Left ventricle myocardium inferior (tissue), 1 donor: ENCODE measurements at regions not wholly inside any gene's neighbourhood (a gene's known extent, or its start where the extent isn't known, plus 50 kb on each side); places are given as distances from the start of the nearest gene placed in this dataset.

ENCODE experiments used
- DNase-seq: peaks from one replicate; pipeline ENCODE4 v3.0.0-alpha.2; 2020
- H3K27ac ChIP-seq: fragments of 200-600 bp; replicated peaks from 2 replicates; pipeline ENCODE4 v1.8.0; 2021
- H3K27me3 ChIP-seq: fragments of 200-600 bp; 2 replicates; pipeline ENCODE4 v1.8.0; 2021; ENCODE audit warnings: low read depth
- H3K36me3 ChIP-seq: fragments of 200-600 bp; 2 replicates; pipeline ENCODE4 v1.8.0; 2021
- H3K4me1 ChIP-seq: fragments of 200-600 bp; 2 replicates; pipeline ENCODE4 v1.8.0; 2021
- H3K4me3 ChIP-seq: fragments of 200-600 bp; 2 replicates; pipeline ENCODE4 v1.8.0; 2021; ENCODE audit warnings: mild to moderate bottlenecking, moderate library complexity
- H3K9me3 ChIP-seq: fragments of 200-600 bp; replicated peaks from 2 replicates; pipeline ENCODE4 v1.8.0; 2021
- CTCF ChIP-seq: fragments of 200-600 bp; IDR thresholded peaks from 2 replicates; pipeline ENCODE4 v1.8.0; 2021; ENCODE audit warnings: antibody characterized with exemption, mild to moderate bottlenecking, borderline replicate concordance
- intact Hi-C: fragments of 100-400 bp; cut with micrococcal nuclease; formaldehyde crosslinking; loops from one replicate; pipeline ENCODE4 v1.11.0; 2022
- donor health status: DM: no; HTN: yes; CAD: no; lungs with severe emphysema.

GRCh38 chr18:77910347-77910746, 660.7 kb downstream of the GALR1 start:
- no peak overlapping the region for H3K4me3 ChIP-seq
- no peak for DNase-seq
- intact Hi-C loops = no loop called here
- H3K27me3 ChIP-seq = peaks cover 51% of the 10 kb centered on the region
- H3K4me1 ChIP-seq = no peaks in the 10 kb centered on the region
- no peaks in the 10 kb centered on the region for H3K36me3 ChIP-seq
- no peak for TF ChIP-seq CTCF
- no peak overlapping the region for H3K27ac ChIP-seq
- no peaks in the 10 kb centered on the region for H3K9me3 ChIP-seq

GRCh38 chr18:77911971-77912605, 662.4 kb downstream of the GALR1 start:
- H3K27me3 ChIP-seq = peaks cover 51% of the 10 kb centered on the region
- H3K27ac ChIP-seq = no peak overlapping the region

GRCh38 chr18:77918730-77919129, 669.1 kb downstream of the GALR1 start:
- Histone ChIP-seq H3K9me3 (no peaks in the 10 kb centered on the region), H3K4me1 (no peaks in the 10 kb centered on the region), H3K27me3 (peaks cover 29% of the 10 kb centered on the region), H3K27ac (no peak overlapping the region), H3K4me3 (no peak overlapping the region), H3K36me3 (no peaks in the 10 kb centered on the region)
- TF ChIP-seq CTCF = no peak
- intact Hi-C loops = no loop called here
- no peak for DNase-seq

More at GRCh38 chr18:77911971-77912605, 662.4 kb downstream of the GALR1 start:
- no peak for DNase-seq
- Histone ChIP-seq H3K4me3 (no peak overlapping the region), H3K4me1 (no peaks in the 10 kb centered on the region), H3K36me3 (no peaks in the 10 kb centered on the region), H3K9me3 (no peaks in the 10 kb centered on the region)
- intact Hi-C loops = no loop called here
- no peak for TF ChIP-seq CTCF

GRCh38 chr18:77919923-77920322, 670.3 kb downstream of the GALR1 start:
- Histone ChIP-seq H3K27me3 (peaks cover 26% of the 10 kb centered on the region), H3K36me3 (no peaks in the 10 kb centered on the region), H3K9me3 (no peaks in the 10 kb centered on the region), H3K27ac (no peak overlapping the region), H3K4me1 (no peaks in the 10 kb centered on the region), H3K4me3 (no peak overlapping the region)
- intact Hi-C loops = no loop called here
- no peak for TF ChIP-seq CTCF
- DNase-seq = no peak

- Histone ChIP-seq H3K27ac (no peak overlapping the region), H3K27me3 (peaks cover 4% of the 10 kb centered on the region), H3K4me1 (no peaks in the 10 kb centered on the region), H3K9me3 (peaks cover 22% of the 10 kb centered on the region), H3K36me3 (no peaks in the 10 kb centered on the region), H3K4me3 (no peak overlapping the region)
- no peak for TF ChIP-seq CTCF
- DNase-seq = no peak
- intact Hi-C loops = no loop called here
Measured at GRCh38 chr18:77935342-77935741, 685.7 kb downstream of the GALR1 start.
